Astrocyte (in vitro differentiated cells and primary cell): ENCODE measurements at regions not wholly inside any gene's neighbourhood (a gene's known extent, or its start where the extent isn't known, plus 50 kb on each side); places are given as distances from the start of the nearest gene placed in this dataset.

ENCODE experiments used
- EZH2 ChIP-seq: IDR thresholded peaks from 2 replicates; pipeline ENCODE4 v1.6.1; 2012; ENCODE audit warnings: mild to moderate bottlenecking, low read length, inconsistent platforms; ENCODE audit not compliant: insufficient read depth
- TF ChIP-seq, protein P1 (sequence below): IDR thresholded peaks from 2 replicates; pipeline ENCODE4 v1.5.1; 2011; ENCODE audit warnings: low read depth, mild to moderate bottlenecking, inconsistent platforms, low read length, moderate library complexity; ENCODE audit not compliant: insufficient read depth

- TF ChIP-seq EZH2 = no peak
- TF ChIP-seq, protein P1, sequence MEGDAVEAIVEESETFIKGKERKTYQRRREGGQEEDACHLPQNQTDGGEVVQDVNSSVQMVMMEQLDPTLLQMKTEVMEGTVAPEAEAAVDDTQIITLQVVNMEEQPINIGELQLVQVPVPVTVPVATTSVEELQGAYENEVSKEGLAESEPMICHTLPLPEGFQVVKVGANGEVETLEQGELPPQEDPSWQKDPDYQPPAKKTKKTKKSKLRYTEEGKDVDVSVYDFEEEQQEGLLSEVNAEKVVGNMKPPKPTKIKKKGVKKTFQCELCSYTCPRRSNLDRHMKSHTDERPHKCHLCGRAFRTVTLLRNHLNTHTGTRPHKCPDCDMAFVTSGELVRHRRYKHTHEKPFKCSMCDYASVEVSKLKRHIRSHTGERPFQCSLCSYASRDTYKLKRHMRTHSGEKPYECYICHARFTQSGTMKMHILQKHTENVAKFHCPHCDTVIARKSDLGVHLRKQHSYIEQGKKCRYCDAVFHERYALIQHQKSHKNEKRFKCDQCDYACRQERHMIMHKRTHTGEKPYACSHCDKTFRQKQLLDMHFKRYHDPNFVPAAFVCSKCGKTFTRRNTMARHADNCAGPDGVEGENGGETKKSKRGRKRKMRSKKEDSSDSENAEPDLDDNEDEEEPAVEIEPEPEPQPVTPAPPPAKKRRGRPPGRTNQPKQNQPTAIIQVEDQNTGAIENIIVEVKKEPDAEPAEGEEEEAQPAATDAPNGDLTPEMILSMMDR = no peak
These were observed 176.4 kb downstream of the PPP1R3A start for GRCh38 chr7:113742377-113742776.
